ENCODE measurements at regions not wholly inside any gene's neighbourhood (a gene's known extent, or its start where the extent isn't known, plus 50 kb on each side); places are given as distances from the start of the nearest gene placed in this dataset.

GRCh38 chr6:27136077-27136644, 111.3 kb upstream of the PRSS16 start:
- no peak overlapping the region for H3K4me3 ChIP-seq (ENCODE audit: low read depth, low read length)
- no peak for TF ChIP-seq CTCF (IDR thresholded peaks at IDR 0.05; ENCODE audit: low read depth, low read length)

GRCh38 chr6:27136978-27137814, 110.3 kb upstream of the PRSS16 start:
- no peak overlapping the region for H3K4me3 ChIP-seq (ENCODE audit: low read depth, low read length)
- TF ChIP-seq CTCF (IDR thresholded peaks at IDR 0.05; ENCODE audit: low read depth, low read length) = no peak

GRCh38 chr6:27138406-27138805, 109.1 kb upstream of the PRSS16 start:
- no peak overlapping the region for H3K4me3 ChIP-seq (ENCODE audit: low read depth, low read length)
- TF ChIP-seq CTCF (IDR thresholded peaks at IDR 0.05; ENCODE audit: low read depth, low read length) = no peak

GRCh38 chr6:27138837-27139755, 108.4 kb upstream of the PRSS16 start:
- TF ChIP-seq CTCF (IDR thresholded peaks at IDR 0.05; ENCODE audit: low read depth, low read length) = no peak
- peak overlapping the region; percentile 71 for H3K4me3 ChIP-seq (ENCODE audit: low read depth, low read length)

DNA sequence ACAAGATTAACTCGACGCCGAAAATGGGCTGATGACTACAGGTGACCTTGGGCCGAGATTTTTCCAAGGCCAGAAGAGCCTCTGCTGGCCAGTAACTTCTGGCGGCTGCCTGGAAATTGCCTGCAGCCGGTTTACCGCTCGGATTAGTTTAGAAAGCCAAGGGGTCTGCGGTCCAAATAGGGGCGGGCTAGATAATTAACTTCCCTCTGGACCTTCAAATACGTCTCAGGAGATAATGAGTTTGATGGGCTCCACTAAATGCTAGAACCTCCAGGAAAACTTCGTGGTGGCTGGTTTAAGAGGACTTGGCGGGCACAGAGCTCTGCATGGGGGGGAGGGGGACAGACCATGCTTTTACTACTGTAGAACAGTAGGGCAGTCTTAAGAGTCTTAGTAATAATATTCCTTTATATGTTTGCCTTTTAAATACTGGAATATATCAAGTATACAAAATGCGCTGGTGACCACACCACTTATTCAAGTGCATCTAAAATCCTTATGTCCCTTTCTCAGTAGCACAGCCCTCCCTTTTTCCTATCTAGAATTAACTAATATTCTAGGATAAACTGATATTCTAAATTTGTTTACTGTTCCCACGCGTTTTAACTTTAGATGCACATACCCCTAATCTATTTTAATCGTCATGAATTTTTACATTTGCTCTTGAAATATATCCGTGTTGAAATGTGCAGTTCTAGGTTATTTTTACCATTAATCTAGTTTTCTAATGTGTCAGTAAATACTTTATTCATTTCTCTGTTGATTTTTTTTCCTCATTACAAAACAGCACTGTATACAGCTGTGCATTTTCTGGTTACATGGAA, 107.5 kb upstream of the PRSS16 start:
- peak overlapping the region; percentile 71 for H3K4me3 ChIP-seq (ENCODE audit: low read depth, low read length)
- TF ChIP-seq CTCF (IDR thresholded peaks at IDR 0.05; ENCODE audit: low read depth, low read length) = no peak

DNA sequence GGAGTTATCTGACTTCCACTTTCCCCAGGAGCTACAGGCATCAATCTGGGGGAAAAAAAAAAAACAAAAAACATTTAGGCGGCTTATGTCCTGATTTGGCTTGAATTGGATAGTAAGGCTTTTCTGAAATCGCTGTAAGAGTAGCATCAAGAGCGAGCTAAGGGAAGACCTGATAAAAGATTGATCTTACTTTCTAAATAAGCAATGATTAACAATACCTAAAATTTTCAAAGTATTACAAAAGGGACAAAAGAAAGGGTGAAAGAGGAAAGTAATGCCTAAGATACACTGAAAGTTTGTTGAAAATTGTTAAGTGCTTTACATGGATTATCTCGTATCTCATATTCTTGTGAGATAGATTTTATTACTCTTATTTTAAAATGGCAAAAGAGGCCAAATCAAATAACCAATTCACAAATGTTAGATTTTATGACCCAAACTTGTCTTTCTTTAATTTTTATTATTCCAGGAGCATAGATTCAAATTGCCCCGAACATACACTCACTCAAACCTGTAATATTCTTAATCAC, 106.4 kb upstream of the PRSS16 start:
- no peak for TF ChIP-seq CTCF (IDR thresholded peaks at IDR 0.05; ENCODE audit: low read depth, low read length)
- no peak overlapping the region for H3K4me3 ChIP-seq (ENCODE audit: low read depth, low read length)

All from WI38 (cell line).